ENCODE measurements at regions not wholly inside any gene's neighbourhood (a gene's known extent, or its start where the extent isn't known, plus 50 kb on each side); places are given as distances from the start of the nearest gene placed in this dataset.

- no peak for TF ChIP-seq RELB (IDR thresholded peaks at IDR 0.05; ENCODE audit: low read depth)
- no peak for TF ChIP-seq MEF2A (IDR thresholded peaks at IDR 0.05; ENCODE audit: insufficient read depth, low read depth, low read length)
- TF ChIP-seq FOXM1 (IDR thresholded peaks at IDR 0.05; ENCODE audit: low read depth, low read length): no peak
- TF ChIP-seq CREM (IDR thresholded peaks at IDR 0.05; ENCODE audit: low read depth): no peak
- TF ChIP-seq IRF5 (IDR thresholded peaks at IDR 0.05; ENCODE audit: borderline replicate concordance): no peak
- TF ChIP-seq NFXL1 (IDR thresholded peaks at IDR 0.05; ENCODE audit: borderline replicate concordance): no peak
- TF ChIP-seq SPI1 (IDR thresholded peaks at IDR 0.05; ENCODE audit: borderline replicate concordance, insufficient read depth, low read depth, low read length): no peak
- TF ChIP-seq PBX3 (IDR thresholded peaks at IDR 0.05; ENCODE audit: insufficient replicate concordance, low read depth, low read length): no peak
- no peak for TF ChIP-seq GABPA (IDR thresholded peaks at IDR 0.05; ENCODE audit: low read depth)
- TF ChIP-seq PRDM15 (CRISPR knock-in tag; IDR thresholded peaks at IDR 0.05): no peak
- TF ChIP-seq CUX1 (IDR thresholded peaks at IDR 0.05; ENCODE audit: insufficient replicate concordance, low read depth, low read length): no peak
These were observed 138.2 kb upstream of the TENM4 start (continued) for GRCh38 chr11:79579063-79579462.
